ENCODE measurements at regions not wholly inside any gene's neighbourhood (a gene's known extent, or its start where the extent isn't known, plus 50 kb on each side); places are given as distances from the start of the nearest gene placed in this dataset.

DNA sequence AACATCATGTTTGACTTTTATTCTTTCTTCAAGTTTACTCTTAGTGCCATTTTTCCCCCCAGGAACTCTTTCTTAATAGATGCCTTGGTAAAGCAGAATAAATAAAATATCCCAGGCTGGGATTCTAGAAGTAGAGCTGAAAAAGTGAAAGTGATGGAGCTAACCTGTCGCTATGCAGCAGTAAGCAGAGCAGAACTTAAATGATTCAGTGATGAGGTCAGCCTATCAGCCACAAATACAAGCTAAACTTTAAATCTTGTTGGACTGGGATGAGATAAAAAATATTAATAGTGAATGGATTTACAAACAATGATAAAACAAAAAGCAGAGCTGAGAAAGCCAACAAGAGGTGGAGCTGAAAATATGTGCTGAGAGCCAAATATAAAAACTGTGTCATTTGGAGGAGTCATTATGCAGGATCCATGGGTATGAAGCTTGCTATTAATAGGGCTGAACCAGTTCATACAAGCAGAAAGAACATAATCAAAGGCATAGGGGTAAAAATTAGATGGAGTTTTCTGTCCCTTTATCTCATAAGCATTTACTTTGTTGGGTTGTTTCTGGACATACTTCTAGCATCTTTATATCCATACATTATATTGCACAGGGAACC, 877.8 kb downstream of the EPHA7 start:
- no peak for TF ChIP-seq POLR2A (IDR thresholded peaks at IDR 0.05)
- TF ChIP-seq, protein P1, sequence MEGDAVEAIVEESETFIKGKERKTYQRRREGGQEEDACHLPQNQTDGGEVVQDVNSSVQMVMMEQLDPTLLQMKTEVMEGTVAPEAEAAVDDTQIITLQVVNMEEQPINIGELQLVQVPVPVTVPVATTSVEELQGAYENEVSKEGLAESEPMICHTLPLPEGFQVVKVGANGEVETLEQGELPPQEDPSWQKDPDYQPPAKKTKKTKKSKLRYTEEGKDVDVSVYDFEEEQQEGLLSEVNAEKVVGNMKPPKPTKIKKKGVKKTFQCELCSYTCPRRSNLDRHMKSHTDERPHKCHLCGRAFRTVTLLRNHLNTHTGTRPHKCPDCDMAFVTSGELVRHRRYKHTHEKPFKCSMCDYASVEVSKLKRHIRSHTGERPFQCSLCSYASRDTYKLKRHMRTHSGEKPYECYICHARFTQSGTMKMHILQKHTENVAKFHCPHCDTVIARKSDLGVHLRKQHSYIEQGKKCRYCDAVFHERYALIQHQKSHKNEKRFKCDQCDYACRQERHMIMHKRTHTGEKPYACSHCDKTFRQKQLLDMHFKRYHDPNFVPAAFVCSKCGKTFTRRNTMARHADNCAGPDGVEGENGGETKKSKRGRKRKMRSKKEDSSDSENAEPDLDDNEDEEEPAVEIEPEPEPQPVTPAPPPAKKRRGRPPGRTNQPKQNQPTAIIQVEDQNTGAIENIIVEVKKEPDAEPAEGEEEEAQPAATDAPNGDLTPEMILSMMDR (IDR thresholded peaks at IDR 0.05), result no peak

All from thyroid gland (tissue), 4 donors.